WTC11 (cell line): ENCODE measurements at regions not wholly inside any gene's neighbourhood (a gene's known extent, or its start where the extent isn't known, plus 50 kb on each side); places are given as distances from the start of the nearest gene placed in this dataset.
A peak's percentile ranks its signal among the peaks of the same experiment; 100 is the strongest.

Experiments used
- ATAC-seq: fragments of 200-7000 bp; cut with Tn5 transposase; 2 replicates; pipeline ENCODE4 v1.10.0; 2021; ENCODE audit warnings: mild to moderate bottlenecking, moderate library complexity
- CTCF ChIA-PET: fragments of 300-600 bp; sonication (Branson Sonifier 250); formaldehyde crosslinking; loops from one replicate; lab custom pipeline; 2021; ENCODE audit warnings: antibody characterized with exemption; lab: Charles Lee
- POLR2A ChIA-PET: fragments of 350-600 bp; sonication (Branson Sonifier 250); formaldehyde crosslinking; loops from one replicate; lab custom pipeline; 2021; ENCODE audit warnings: antibody characterized with exemption; lab: Charles Lee
- DNase-seq: peaks from one replicate; pipeline ENCODE4 v3.0.0; 2021; ENCODE audit warnings: low spot score
- H3K27ac Mint-ChIP-seq: 2 replicates; pipeline ENCODE4 v1.8.0; 2021; ENCODE audit warnings: mixed read lengths
- H3K27me3 Mint-ChIP-seq: 2 replicates; pipeline ENCODE4 v1.8.0; 2021; ENCODE audit warnings: low read depth, mild to moderate bottlenecking, moderate library complexity, mixed read lengths
- H3K36me3 Mint-ChIP-seq: 2 replicates; pipeline ENCODE4 v1.8.0; 2021; ENCODE audit warnings: mixed read lengths
- H3K4me1 Mint-ChIP-seq: 2 replicates; pipeline ENCODE4 v1.8.0; 2022; ENCODE audit warnings: mixed read lengths
- H3K4me3 Mint-ChIP-seq: 2 replicates; pipeline ENCODE4 v1.8.0; 2021; ENCODE audit warnings: mild to moderate bottlenecking, moderate library complexity, mixed read lengths
- H3K9me3 Mint-ChIP-seq: 2 replicates; pipeline ENCODE4 v1.8.0; 2021; ENCODE audit warnings: mixed read lengths
- ATF1 ChIP-seq: sonication (generic); formaldehyde crosslinking; IDR thresholded peaks from 2 replicates; pipeline ENCODE4 v1.8.1; 2023; ENCODE audit warnings: mild to moderate bottlenecking, moderate library complexity, missing genetic modification reagents
- CTCF ChIP-seq: fragments of 200-600 bp; IDR thresholded peaks from 2 replicates; pipeline ENCODE4 v1.8.0; 2022; ENCODE audit warnings: antibody characterized with exemption
- ELF4 ChIP-seq: sonication (generic); formaldehyde crosslinking; IDR thresholded peaks from 2 replicates; pipeline ENCODE4 v1.8.1; 2022; ENCODE audit warnings: low read depth, mild to moderate bottlenecking, moderate library complexity, missing genetic modification reagents
- ETV6 ChIP-seq: sonication (generic); formaldehyde crosslinking; IDR thresholded peaks from 2 replicates; pipeline ENCODE4 v1.8.1; 2022; ENCODE audit warnings: mild to moderate bottlenecking, missing genetic modification reagents
- HMGXB4 ChIP-seq: sonication (generic); formaldehyde crosslinking; IDR thresholded peaks from 2 replicates; pipeline ENCODE4 v1.8.1; 2023; ENCODE audit warnings: mild to moderate bottlenecking, moderate library complexity, missing genetic modification reagents
- NFATC4 ChIP-seq: fragments of 250-450 bp; sonication (Bioruptor Pico); IDR thresholded peaks from 2 replicates; pipeline ENCODE4 v1.9.0; 2021; ENCODE audit warnings: mild to moderate bottlenecking
- PRRX2 ChIP-seq: fragments of 250-450 bp; sonication (Bioruptor Pico); IDR thresholded peaks from 2 replicates; pipeline ENCODE4 v1.8.0; 2021; ENCODE audit warnings: mild to moderate bottlenecking
- RELA ChIP-seq: sonication (generic); formaldehyde crosslinking; IDR thresholded peaks from 2 replicates; pipeline ENCODE4 v1.8.1; 2022; ENCODE audit warnings: missing genetic modification reagents, mild to moderate bottlenecking, borderline replicate concordance
- SMAD3 ChIP-seq: sonication (generic); formaldehyde crosslinking; IDR thresholded peaks from 2 replicates; pipeline ENCODE4 v1.8.0; 2022; ENCODE audit warnings: missing genetic modification reagents, mild to moderate bottlenecking, borderline replicate concordance
- TCF7 ChIP-seq: sonication (generic); formaldehyde crosslinking; IDR thresholded peaks from 2 replicates; pipeline ENCODE4 v1.8.0; 2022; ENCODE audit warnings: mild to moderate bottlenecking, low read depth, missing genetic modification reagents, moderate library complexity
- TEAD1 ChIP-seq: sonication (generic); formaldehyde crosslinking; IDR thresholded peaks from 2 replicates; pipeline ENCODE4 v1.8.0; 2022; ENCODE audit warnings: mild to moderate bottlenecking, missing genetic modification reagents
- TP53 ChIP-seq: sonication (generic); formaldehyde crosslinking; IDR thresholded peaks from 2 replicates; pipeline ENCODE4 v1.8.1; 2023; ENCODE audit warnings: mild to moderate bottlenecking, missing genetic modification reagents
- ZBTB21 ChIP-seq: sonication (generic); formaldehyde crosslinking; IDR thresholded peaks from 2 replicates; pipeline ENCODE4 v1.8.1; 2023; ENCODE audit warnings: mild to moderate bottlenecking, missing genetic modification reagents, borderline replicate concordance
- ZNF671 ChIP-seq: fragments of 250-450 bp; sonication (Bioruptor Pico); IDR thresholded peaks from 2 replicates; pipeline ENCODE4 v1.8.0; 2021; ENCODE audit warnings: mild to moderate bottlenecking
- TF ChIP-seq, protein P1 (sequence below): sonication (generic); formaldehyde crosslinking; IDR thresholded peaks from 2 replicates; pipeline ENCODE4 v1.8.0; 2022; ENCODE audit warnings: mild to moderate bottlenecking, missing genetic modification reagents
- TF ChIP-seq, protein P2 (sequence below): sonication (generic); formaldehyde crosslinking; IDR thresholded peaks from 2 replicates; pipeline ENCODE4 v1.8.0; 2022; ENCODE audit warnings: missing genetic modification reagents

GRCh38 chr3:194265505-194265892 lies 85.6 kb downstream of the CPN2 start (continued):
- TF ChIP-seq CTCF, result no peak

DNA sequence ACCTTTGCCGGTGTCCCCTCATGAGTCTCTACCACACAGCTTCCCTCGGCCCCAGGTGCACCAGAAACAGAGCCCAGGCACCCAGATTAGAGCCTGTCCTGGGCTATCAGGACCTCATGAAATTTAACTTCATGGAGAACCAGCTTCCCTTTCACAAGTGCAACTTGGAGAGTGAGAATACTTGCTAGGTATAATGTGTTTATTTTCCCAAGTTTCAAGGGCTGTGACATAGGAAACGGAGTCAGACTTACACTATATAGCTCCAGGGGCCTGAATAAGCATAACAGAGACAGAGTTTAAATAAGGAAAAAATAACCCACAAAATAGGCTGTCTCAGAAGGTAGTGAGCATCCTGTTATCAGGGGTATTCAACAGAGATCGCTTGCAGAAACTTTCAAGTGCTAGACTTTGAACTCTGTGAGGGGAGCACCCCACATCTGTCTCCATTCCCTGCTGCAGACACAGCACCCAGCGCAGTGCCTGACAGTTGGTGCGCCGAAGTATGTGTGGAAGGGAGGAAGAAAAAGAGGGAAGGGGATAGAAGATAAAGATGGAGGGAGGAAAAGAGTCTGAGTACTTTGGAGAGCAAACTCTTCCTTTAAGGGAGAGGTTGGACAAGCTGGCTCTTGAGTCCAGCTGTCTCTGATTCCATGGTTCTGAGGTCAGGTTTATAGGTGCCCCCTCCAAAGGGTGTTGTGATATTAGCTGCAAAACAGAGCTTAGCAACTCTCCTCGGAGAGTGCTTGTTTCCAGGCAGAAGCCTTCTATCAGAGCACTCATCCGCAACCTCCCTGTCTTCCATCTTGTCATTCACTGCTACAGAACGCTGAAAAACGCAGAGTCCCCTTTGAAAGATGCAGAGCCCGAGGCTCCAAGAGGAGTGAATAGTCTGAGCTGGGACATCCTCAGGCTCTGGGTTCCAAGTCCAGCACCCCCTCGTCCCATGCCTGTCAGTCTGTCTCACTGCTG lies 84.8 kb downstream of the CPN2 start:
- ATAC-seq (no peak), DNase-seq (no peak)
- H3K9me3 Mint-ChIP-seq, result no peaks in the 10 kb centered on the region
- 0 out of 2 replicates have a peak, but pooled peaks cover 2% of the 10 kb centered on the region for H3K27me3 Mint-ChIP-seq
- H3K36me3 Mint-ChIP-seq, result no peaks in the 10 kb centered on the region
- CTCF ChIA-PET, result interaction anchor here (0.7 to 3.3 kb wide), 2 partner anchors 22 to 50 kb away, joined by 3 to 25 read pairs; no protein-coding TSS in a partner anchor
- POLR2A ChIA-PET, result interaction anchor here (0.6 kb wide), 1 partner anchor 443 kb away, joined by 4 read pairs; no protein-coding TSS in a partner anchor
- H3K4me1 Mint-ChIP-seq, result peaks cover 32% of the 10 kb centered on the region
- no peak overlapping the region for H3K4me3 Mint-ChIP-seq
- H3K27ac Mint-ChIP-seq, result peak overlapping the region; percentile 24; the same call in 1 of the 2 replicates
- TF ChIP-seq PRRX2 (CRISPR knock-in tag) (no peak), ATF1 (CRISPR knock-in tag) (no peak), ZNF671 (CRISPR knock-in tag) (no peak), TEAD1 (no peak), HMGXB4 (CRISPR knock-in tag) (no peak)
- TF ChIP-seq, protein P1, sequence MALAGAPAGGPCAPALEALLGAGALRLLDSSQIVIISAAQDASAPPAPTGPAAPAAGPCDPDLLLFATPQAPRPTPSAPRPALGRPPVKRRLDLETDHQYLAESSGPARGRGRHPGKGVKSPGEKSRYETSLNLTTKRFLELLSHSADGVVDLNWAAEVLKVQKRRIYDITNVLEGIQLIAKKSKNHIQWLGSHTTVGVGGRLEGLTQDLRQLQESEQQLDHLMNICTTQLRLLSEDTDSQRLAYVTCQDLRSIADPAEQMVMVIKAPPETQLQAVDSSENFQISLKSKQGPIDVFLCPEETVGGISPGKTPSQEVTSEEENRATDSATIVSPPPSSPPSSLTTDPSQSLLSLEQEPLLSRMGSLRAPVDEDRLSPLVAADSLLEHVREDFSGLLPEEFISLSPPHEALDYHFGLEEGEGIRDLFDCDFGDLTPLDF, result no peak
- TF ChIP-seq, protein P2, sequence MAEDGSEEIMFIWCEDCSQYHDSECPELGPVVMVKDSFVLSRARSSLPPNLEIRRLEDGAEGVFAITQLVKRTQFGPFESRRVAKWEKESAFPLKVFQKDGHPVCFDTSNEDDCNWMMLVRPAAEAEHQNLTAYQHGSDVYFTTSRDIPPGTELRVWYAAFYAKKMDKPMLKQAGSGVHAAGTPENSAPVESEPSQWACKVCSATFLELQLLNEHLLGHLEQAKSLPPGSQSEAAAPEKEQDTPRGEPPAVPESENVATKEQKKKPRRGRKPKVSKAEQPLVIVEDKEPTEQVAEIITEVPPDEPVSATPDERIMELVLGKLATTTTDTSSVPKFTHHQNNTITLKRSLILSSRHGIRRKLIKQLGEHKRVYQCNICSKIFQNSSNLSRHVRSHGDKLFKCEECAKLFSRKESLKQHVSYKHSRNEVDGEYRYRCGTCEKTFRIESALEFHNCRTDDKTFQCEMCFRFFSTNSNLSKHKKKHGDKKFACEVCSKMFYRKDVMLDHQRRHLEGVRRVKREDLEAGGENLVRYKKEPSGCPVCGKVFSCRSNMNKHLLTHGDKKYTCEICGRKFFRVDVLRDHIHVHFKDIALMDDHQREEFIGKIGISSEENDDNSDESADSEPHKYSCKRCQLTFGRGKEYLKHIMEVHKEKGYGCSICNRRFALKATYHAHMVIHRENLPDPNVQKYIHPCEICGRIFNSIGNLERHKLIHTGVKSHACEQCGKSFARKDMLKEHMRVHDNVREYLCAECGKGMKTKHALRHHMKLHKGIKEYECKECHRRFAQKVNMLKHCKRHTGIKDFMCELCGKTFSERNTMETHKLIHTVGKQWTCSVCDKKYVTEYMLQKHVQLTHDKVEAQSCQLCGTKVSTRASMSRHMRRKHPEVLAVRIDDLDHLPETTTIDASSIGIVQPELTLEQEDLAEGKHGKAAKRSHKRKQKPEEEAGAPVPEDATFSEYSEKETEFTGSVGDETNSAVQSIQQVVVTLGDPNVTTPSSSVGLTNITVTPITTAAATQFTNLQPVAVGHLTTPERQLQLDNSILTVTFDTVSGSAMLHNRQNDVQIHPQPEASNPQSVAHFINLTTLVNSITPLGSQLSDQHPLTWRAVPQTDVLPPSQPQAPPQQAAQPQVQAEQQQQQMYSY (CRISPR knock-in tag), result no peak

DNA sequence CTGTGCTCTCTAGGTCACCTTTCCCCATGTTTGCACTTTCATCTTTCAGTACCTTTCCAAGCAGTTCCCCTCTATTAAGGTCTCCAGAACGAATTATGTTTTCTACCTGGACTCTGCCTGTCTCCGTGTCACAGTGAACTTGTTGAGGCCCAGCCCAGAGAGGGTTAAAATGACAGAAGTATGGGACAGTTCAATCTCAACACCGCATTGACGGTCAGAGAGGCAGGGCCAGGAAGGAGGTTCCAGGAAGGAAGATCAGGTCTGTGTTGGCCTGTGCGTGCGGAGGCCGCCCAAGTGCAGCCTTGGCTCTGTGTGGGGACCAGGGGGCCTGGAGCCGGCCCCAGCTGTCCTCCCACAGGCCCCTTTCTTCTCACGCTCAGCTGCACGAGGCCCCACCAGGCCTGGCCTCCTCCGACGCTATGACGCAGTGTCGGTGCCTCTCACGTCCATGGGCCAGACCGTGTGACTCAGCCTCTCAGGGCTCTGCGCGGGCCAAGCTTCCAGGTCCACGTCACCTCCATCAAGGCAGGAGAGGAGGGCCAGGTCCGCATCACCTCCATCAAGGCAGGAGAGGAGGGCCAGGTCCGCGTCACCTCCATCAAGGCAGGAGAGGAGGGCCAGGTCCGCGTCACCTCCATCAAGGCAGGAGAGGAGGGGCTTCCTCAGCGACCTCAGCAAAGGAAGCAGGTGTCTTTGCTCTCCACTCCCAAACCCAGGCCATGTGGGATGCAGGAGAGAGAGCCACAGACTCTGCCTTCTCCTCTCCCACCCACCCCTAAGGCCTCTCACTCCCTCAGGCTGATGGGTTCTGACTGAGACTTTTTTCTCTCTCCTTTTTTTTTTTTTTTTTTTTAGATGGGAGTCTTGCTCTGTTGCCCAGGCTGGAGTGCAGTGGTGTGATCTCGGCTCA lies 83.1 kb downstream of the CPN2 start:
- ATAC-seq (no peak), DNase-seq (peak; percentile 4)
- 0 out of 2 replicates have a peak, but pooled peaks cover 2% of the 10 kb centered on the region for H3K27me3 Mint-ChIP-seq
- ChIA-PET CTCF (interaction anchor here (0.5 to 3.3 kb wide), 6 partner anchors 19 to 489 kb away, joined by 3 to 25 read pairs (median 4); no protein-coding TSS in a partner anchor), POLR2A (interaction anchor here (0.7 to 1.1 kb wide), 2 partner anchors 34 to 133 kb away, joined by 3 to 4 read pairs; partner anchors contain the start of gene HES1)
- no peaks in the 10 kb centered on the region for H3K36me3 Mint-ChIP-seq
- peaks cover 31% of the 10 kb centered on the region for H3K4me1 Mint-ChIP-seq
- no peaks in the 10 kb centered on the region for H3K9me3 Mint-ChIP-seq
- H3K27ac Mint-ChIP-seq, result 0 out of 2 replicates have a peak overlapping the region, but pooled peaks have one; percentile 14
- no peak overlapping the region for H3K4me3 Mint-ChIP-seq
- TF ChIP-seq, protein P2 (CRISPR knock-in tag), result no peak
- TF ChIP-seq TP53 (CRISPR knock-in tag) (no peak), RELA (no peak), NFATC4 (no peak), ZBTB21 (CRISPR knock-in tag) (no peak), TEAD1 (no peak), SMAD3 (CRISPR knock-in tag) (no peak), ELF4 (CRISPR knock-in tag) (no peak), TCF7 (CRISPR knock-in tag) (no peak), ETV6 (CRISPR knock-in tag) (no peak)
